ENCODE measurements at regions not wholly inside any gene's neighbourhood (a gene's known extent, or its start where the extent isn't known, plus 50 kb on each side); places are given as distances from the start of the nearest gene placed in this dataset.
A peak's percentile ranks its signal among the peaks of the same experiment; 100 is the strongest.
"Not testable (repeated sequence)": the region's sequence is repeated elsewhere in the genome, so short reads cannot be mapped to it uniquely, and the experiment has no call there.

DNA sequence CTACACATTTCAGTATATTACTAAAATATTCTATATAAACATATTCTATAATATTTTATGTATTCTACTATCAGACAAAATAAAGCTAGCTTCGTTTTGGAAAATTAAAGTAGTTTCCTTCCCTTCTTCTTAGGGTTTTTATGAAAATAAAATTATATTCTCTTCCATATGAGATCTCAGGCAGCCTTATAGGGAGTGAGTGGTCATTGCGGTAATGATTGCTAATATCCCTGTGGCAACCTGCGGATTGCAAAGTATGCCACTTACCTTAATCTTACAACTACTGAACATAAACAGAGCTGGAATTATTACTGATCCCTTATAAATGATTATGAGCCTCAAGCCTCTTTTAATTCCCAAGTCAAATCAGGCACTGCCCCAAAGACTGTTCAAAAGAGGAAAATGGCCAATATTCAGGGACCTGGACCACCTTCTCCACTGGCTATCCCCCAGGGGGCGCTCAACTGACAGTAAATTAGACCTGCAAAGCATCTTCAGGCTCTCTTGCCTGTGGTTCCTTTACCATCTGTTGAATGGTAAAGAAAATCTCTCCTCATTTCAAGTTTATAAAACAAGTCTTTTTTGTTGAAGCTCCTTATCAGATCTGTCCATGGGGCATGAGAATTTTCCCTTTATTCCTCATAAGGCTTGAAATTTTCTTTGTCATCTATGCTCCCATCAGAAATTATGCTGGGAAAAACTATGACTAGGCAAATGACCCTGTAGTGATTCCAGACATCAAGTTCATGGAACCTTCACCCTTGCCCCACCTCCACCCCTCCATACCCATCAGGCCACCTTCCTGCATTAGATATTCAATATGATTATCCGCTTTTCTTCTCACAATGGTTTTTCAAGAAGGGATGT lies 163.9 kb downstream of the CEMIP2 start:
- ATAC-seq (peak; percentile 82), DNase-seq (peak; percentile 62 to 70)
- H3K4me3 Mint-ChIP-seq: no peak overlapping the region
- no peaks in the 10 kb centered on the region for H3K9me3 Mint-ChIP-seq
- no peak overlapping the region for H3K27ac Mint-ChIP-seq
- no peaks in the 10 kb centered on the region for H3K4me1 Mint-ChIP-seq
- no peaks in the 10 kb centered on the region for H3K27me3 Mint-ChIP-seq

DNA sequence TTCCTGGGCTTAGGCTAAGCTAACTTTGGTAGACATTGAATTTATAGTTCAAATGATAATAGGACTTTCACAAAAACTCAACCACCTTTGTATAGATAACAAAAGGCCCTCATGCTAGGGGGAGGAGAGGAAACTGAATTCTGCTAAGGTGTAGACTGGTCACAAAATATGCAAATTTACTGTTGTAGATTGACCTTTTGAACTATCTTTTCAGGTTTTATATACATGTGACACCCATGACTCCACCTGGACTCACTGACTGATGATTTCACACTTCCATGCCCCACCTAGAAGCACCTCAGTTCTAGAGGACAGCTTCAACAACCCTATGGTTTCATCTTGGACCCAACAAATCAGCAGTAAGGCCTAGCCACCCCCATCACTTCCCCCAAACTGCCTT lies 165.7 kb downstream of the CEMIP2 start:
- Mint-ChIP-seq H3K27ac (no peak overlapping the region), H3K27me3 (no peaks in the 10 kb centered on the region), H3K4me1 (no peaks in the 10 kb centered on the region), H3K9me3 (no peaks in the 10 kb centered on the region), H3K4me3 (no peak overlapping the region)
- ATAC-seq (no peak), DNase-seq (no peak)

DNA sequence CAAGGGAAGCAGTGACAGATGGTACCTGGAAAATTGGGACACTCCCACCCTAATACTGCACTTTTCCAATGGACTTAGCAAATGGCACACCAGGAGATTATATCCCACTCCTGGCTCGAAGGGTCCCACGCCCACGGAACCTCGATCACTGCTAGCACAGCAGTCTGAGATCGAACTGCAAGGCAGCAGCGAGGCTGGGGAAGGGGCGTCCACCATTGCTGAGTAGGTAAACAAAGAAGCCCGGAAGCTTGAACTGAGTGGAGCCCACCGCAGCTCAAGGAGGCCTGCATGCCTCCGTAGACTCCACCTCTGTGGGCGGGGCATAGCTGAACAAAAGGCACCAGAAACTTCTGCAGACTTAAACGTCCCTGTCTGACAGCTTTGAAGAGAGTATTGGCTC lies 172.6 kb downstream of the CEMIP2 start:
- H3K27ac Mint-ChIP-seq, ATAC-seq, H3K4me1 Mint-ChIP-seq, H3K4me3 Mint-ChIP-seq, H3K9me3 Mint-ChIP-seq, DNase-seq: not testable (repeated sequence)
- peaks cover 15% of the 10 kb centered on the region for H3K27me3 Mint-ChIP-seq

DNA sequence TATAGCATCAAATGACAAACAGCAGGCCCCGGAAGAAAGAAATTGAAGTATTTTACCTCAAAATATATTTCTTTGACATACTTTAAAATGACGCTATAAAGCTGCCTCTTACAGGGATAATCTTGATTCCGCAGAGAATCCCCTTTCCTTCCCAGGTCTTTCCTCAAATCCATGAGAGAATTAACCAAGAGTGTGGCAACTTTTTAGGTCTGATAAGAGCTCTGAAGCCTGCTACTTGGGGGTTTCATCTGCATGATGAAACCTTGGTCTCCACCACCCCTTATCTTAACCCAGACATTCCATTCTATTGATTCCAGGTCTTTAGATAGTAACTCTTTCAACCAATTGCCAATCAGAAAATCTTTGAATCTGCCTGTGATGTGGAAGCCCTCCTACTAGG lies 173.8 kb downstream of the CEMIP2 start:
- H3K4me3 Mint-ChIP-seq: no peak overlapping the region
- no peaks in the 10 kb centered on the region for H3K9me3 Mint-ChIP-seq
- no peaks in the 10 kb centered on the region for H3K4me1 Mint-ChIP-seq
- no peak for DNase-seq
- H3K27me3 Mint-ChIP-seq: peaks cover 15% of the 10 kb centered on the region
- H3K27ac Mint-ChIP-seq: no peak overlapping the region
- ATAC-seq: no peak

DNA sequence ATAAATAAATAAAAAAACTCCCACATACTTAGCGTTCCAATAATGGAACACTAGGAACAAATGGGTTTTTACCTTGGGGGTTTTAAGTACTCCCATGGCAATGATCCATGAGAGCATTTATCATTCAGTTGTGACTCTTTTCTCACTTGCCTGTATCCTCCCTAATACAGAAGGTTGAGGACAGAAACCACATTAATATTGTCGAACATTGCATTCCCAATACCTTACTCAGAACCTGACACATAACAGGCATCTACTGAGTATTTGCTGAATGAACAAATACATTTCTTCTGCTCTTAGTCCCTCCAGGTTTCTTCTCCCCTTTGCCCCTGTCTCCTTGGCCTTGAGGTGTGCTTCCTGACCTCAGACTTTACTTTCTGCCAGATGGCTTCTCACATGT lies 175.9 kb downstream of the CEMIP2 start:
- H3K27me3 Mint-ChIP-seq: peaks cover 15% of the 10 kb centered on the region
- ATAC-seq (no peak), DNase-seq (no peak)
- no peak overlapping the region for H3K4me3 Mint-ChIP-seq
- H3K9me3 Mint-ChIP-seq: no peaks in the 10 kb centered on the region
- no peak overlapping the region for H3K27ac Mint-ChIP-seq
- H3K4me1 Mint-ChIP-seq: no peaks in the 10 kb centered on the region

DNA sequence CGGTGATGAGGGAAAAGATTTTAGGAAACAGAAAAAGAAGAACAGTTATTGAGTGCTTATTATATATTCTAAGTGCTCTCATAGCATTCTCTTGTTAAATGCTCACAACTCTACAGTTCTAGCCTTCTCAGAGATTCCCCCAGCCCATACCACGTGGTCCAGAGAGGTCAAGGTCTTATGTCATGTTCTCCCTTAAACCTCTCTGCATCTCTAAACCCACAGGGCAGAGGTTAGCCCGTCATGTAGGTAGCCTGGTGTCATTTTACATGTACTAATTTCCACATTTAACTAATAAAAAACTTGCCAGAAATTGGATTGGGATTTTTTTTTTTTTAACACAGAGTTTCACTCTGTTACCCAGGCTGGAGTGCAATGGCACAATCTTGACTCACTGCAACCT lies 178.0 kb downstream of the CEMIP2 start:
- DNase-seq (no peak), ATAC-seq (no peak)
- Mint-ChIP-seq H3K4me1 (no peaks in the 10 kb centered on the region), H3K27me3 (peaks cover 13% of the 10 kb centered on the region), H3K4me3 (no peak overlapping the region), H3K27ac (no peak overlapping the region), H3K9me3 (no peaks in the 10 kb centered on the region)

DNA sequence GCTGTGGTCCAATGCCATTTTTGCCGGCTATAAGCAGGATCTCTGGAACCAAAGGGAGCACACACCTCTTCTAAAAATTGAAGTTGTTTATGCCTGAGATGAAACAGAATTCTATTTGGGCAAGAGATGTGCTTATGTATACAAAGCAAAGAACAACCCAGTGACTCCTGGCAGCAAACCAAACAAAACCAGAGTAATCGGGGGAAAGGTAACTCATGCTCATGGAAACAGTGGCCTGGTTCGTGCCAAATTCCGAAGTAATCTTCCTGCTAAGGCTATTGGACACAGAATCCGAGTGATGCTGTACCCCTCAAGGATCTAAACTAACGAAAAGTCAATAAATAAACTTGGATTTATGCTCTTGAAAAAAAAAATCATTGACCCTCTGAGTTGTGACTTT lies 178.7 kb downstream of the CEMIP2 start:
- no peak for ATAC-seq
- Mint-ChIP-seq H3K27ac (no peak overlapping the region), H3K9me3 (no peaks in the 10 kb centered on the region), H3K4me3 (no peak overlapping the region), H3K4me1 (no peaks in the 10 kb centered on the region), H3K27me3 (peaks cover 7% of the 10 kb centered on the region)
- DNase-seq: no peak

DNA sequence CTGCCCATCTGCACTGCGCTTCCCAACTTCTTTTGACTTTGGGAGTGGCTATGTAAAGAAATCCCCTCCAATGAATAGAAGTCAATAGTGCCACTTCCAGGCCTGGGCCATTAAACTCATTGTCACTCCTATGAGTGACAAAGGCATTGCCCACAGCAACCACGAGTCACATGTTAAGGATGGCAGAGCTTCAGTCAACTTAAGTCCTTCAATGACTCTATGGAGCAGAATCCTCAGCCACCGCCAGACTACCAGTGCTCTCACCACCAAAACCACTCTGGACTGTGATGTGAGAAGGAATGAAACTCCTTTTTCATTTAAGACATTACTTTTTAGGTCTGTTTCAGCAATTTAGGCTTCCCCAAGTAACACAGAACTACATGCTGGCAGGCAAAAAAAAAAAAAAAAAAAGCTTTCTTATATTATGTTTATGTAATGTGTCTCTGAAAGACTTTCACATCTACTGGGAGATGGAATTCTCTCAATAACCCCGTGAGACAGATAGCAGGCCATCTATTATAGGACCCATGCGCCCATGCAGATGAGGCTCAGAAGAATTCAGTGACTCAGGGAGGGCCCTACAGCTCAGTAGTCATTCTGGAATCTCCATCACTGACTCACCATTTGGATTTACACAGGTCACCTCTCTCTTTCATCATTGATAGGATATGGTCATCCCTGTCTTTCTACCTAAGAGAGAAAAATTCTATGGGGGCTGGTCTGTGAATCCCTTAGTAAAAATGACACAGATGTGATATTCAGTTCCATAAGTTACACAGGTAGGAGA lies 180.5 kb downstream of the CEMIP2 start:
- Mint-ChIP-seq H3K27ac (peak overlapping the region in 1 of 2 donors; percentile 69), H3K27me3 (no peaks in the 10 kb centered on the region), H3K4me3 (no peak overlapping the region), H3K4me1 (no peaks in the 10 kb centered on the region), H3K9me3 (no peaks in the 10 kb centered on the region)
- ATAC-seq (peak; percentile 53), DNase-seq (peak in 1 of 2 donors; percentile 12)

DNA sequence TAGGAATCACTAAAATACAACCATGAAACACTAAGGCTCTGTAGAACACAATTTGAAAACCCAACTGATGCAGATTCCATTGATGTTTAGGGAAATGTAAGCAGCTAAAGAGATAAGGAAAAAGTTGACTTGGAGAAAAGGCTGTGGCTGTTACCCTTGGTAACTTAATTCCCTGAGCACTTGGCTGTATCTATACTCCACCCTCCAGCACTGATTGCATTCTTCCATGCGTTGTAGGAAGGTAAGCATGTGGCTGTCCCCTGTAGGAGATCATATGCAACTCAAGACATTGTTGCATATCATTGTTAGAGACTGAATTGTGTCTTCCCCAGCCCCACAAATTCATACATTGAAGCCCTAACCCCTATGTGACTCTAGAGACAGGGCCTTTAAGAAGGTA lies 184.5 kb downstream of the CEMIP2 start:
- Mint-ChIP-seq H3K4me3 (no peak overlapping the region), H3K4me1 (no peaks in the 10 kb centered on the region), H3K9me3 (no peaks in the 10 kb centered on the region), H3K27me3 (no peaks in the 10 kb centered on the region), H3K27ac (no peak overlapping the region)
- ATAC-seq (no peak), DNase-seq (no peak)

DNA sequence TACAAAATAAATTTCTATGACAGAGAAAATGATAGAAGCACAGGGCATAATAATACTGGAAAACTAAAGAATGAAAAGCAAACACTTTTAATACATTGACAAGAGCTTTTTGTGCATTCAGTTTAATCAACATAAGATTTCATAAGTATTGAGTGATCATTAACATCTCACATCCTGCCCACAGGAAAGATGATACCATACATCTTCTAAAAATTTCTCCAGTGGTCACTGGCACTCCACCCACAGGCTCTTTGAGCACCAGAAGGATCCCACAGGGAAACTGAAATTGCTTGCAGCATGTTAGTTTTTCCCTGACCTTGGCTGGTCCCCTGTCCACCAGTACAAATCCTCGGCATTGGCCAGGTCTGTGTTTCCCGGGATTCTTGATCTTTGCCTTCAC lies 186.0 kb downstream of the CEMIP2 start:
- Mint-ChIP-seq H3K9me3 (no peaks in the 10 kb centered on the region), H3K27ac (no peak overlapping the region)

DNA sequence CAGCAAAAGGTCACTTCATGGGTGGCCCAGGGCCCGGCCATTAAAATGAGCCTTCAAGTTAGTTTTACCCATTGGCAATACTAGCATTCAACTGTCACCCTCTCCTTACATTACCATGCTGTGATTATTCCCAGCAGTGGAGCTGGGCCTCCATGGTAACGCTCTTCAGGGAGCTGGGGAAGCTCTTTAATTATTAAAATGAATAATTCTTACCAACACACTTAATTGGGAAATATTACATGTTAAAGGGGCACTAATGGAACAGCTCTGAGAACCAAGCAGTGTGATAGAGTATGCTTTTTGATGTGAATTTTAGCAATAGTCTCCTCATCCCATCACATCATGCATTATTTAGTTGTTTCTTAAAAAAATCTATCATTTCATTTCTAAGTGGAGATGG lies 187.2 kb downstream of the CEMIP2 start:
- H3K4me3 Mint-ChIP-seq: no peak overlapping the region
- ATAC-seq: no peak
- no peaks in the 10 kb centered on the region for H3K4me1 Mint-ChIP-seq
- H3K9me3 Mint-ChIP-seq: no peaks in the 10 kb centered on the region
- H3K27me3 Mint-ChIP-seq: peaks cover 8% of the 10 kb centered on the region
- no peak for DNase-seq
- H3K27ac Mint-ChIP-seq: no peak overlapping the region

More for the DNA sequence above, 186.0 kb downstream of the CEMIP2 start:
- no peak for ATAC-seq
- Mint-ChIP-seq H3K4me1 (no peaks in the 10 kb centered on the region), H3K4me3 (no peak overlapping the region), H3K27me3 (peaks cover 6% of the 10 kb centered on the region)
- no peak for DNase-seq

DNA sequence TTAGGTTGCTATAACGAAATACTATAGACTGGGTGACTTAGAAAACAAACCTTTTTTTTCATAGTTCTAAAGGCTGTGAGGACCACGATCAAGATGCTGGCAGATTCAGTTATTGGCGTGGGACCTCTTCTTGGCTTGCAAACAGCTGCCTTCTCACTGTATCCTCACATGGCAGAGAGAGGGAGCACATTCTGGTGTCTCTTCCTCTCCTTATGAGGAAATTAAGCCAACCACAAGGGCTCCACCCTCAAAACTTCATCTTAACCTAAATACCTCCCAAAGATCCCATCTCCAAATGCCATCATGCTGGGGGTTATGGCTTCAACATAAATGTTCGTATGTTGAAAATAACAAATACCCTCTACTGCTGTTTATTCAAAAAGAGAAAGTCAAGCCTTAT lies 197.1 kb downstream of the CEMIP2 start:
- H3K9me3 Mint-ChIP-seq: peaks cover 6 to 7% of the 10 kb centered on the region in 2 donors
- H3K4me3 Mint-ChIP-seq: no peak overlapping the region
- peaks cover under 1% of the 10 kb centered on the region for H3K27me3 Mint-ChIP-seq
- DNase-seq (no peak), ATAC-seq (no peak)
- H3K4me1 Mint-ChIP-seq: no peaks in the 10 kb centered on the region
- no peak overlapping the region for H3K27ac Mint-ChIP-seq

DNA sequence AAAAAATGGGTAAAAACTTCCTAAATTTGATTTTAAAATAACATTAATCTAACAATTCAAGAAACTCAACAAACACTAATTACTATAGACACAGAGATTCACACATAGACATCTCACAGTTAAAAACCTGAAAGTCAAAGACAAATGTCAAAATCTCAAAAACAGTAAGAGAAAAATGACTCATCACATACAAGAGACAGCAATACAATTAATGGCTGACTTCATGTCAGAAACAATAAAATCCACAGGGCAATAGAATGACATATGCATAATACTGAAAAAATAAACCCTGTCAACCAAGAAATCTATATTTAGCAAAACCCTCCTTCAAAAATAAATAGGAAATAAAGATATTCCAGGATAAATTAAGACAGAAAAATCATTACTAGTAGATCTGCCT lies 200.4 kb downstream of the CEMIP2 start:
- Mint-ChIP-seq H3K27ac (no peak overlapping the region), H3K4me1 (no peaks in the 10 kb centered on the region), H3K4me3 (no peak overlapping the region), H3K27me3 (peaks cover 21% of the 10 kb centered on the region), H3K9me3 (peaks cover 6 to 7% of the 10 kb centered on the region in 2 donors)
- ATAC-seq: no peak
- DNase-seq: no peak

DNA sequence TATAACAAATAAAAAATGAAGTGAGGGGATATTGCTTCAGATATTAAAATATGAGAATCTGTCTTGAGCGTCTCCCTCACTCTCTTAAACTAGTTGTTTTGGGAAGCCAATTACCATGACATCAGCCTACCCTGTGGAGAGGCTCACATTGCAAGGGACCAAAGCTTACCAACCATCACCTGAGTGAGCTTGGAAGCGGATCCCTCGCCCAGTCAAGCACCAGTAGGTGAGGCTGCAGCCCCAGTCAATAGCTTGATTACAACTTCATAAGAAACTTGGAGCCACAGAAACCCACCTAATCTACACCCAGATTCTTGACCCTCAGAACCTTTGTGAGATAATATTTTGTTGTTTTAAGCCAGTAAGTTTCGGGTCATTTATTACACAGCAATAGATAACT lies 206.2 kb downstream of the CEMIP2 start:
- Mint-ChIP-seq H3K27me3 (peaks cover 21% of the 10 kb centered on the region), H3K27ac (no peak overlapping the region), H3K4me3 (no peak overlapping the region), H3K4me1 (no peaks in the 10 kb centered on the region), H3K9me3 (peaks cover 4 to 7% of the 10 kb centered on the region in 2 donors)
- ATAC-seq (no peak), DNase-seq (no peak)

DNA sequence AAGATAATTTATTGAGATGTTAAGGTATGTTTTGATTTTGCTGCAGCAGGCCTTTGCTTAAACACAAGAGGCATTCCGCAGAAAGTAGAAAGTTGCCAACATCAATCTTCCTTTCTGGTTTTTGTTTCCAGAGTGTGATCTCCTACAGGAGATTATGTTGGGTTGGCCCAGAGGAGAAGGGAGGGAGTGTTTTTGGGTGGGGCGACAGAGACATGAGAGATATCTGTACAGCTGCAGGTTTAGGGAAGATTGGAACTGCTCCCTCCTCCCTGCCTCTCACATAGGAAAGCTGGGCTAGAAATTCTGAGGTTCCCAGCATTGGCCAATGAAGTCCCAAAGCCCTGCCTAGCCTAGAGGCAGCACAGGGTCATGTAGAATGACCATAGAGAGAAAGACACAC lies 211.0 kb downstream of the CEMIP2 start:
- no peaks in the 10 kb centered on the region for H3K4me1 Mint-ChIP-seq
- DNase-seq: no peak
- no peaks in the 10 kb centered on the region for H3K9me3 Mint-ChIP-seq
- no peak for ATAC-seq
- H3K27me3 Mint-ChIP-seq: peaks cover 13% of the 10 kb centered on the region
- H3K27ac Mint-ChIP-seq: no peak overlapping the region
- H3K4me3 Mint-ChIP-seq: no peak overlapping the region

DNA sequence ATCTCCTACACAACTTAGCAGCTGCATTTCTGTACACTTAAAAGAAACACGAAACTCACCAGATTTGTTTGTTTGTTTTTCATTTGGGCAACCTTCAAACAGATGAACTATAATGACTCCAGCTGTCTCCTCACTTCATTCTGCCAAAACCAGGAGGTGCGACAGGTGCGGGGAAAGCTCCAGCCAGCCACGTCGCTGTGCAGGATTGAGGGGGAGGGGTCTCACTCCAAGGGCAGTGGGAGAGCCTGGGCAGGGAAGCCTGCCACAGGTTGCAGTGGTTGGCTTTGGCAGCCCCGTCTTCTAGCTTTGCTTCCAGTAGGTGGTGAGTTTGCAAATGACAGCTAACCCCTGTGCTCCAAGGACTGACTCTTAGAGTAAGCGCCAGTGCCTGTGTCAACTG lies 215.8 kb downstream of the CEMIP2 start:
- DNase-seq (no peak), ATAC-seq (no peak)
- Mint-ChIP-seq H3K27ac (no peak overlapping the region), H3K4me3 (no peak overlapping the region), H3K4me1 (no peaks in the 10 kb centered on the region), H3K27me3 (peaks cover 41% of the 10 kb centered on the region), H3K9me3 (no peaks in the 10 kb centered on the region)
